Caco-2 (cell line): ENCODE measurements at regions not wholly inside any gene's neighbourhood (a gene's known extent, or its start where the extent isn't known, plus 50 kb on each side); places are given as distances from the start of the nearest gene placed in this dataset.
A peak's percentile ranks its signal among the peaks of the same experiment; 100 is the strongest.

Experiments used
- BruUV-seq: library from RNA; stranded (reverse); fragments of 400-500 nt; replicated peaks from 2 replicates; lab custom pipeline; 2021; lab: Mats Ljungman, UMichigan
- CTCF ChIA-PET: fragments of 300-600 bp; sonication (Branson Sonifier 250); formaldehyde crosslinking; loops from one replicate; lab custom pipeline; 2022; ENCODE audit warnings: antibody characterized with exemption; lab: Charles Lee
- POLR2A ChIA-PET: fragments of 300-600 bp; sonication (Branson Sonifier 250); formaldehyde crosslinking; loops from one replicate; lab custom pipeline; 2022; ENCODE audit warnings: antibody characterized with exemption; lab: Charles Lee
- DNase-seq, 2 experiments: peaks; one replicate each; pipeline versions ENCODE4 v3.0.0 to v3.0.0-alpha.2; 2020 to 2022
- H3K27me3 ChIP-seq: replicated peaks from 2 replicates; pipeline ENCODE4 v1.6.0; 2011; ENCODE audit warnings: low read length; ENCODE audit not compliant: control insufficient read depth, insufficient read depth
- H3K36me3 ChIP-seq: 2 replicates; pipeline ENCODE4 v1.5.1; 2011; ENCODE audit warnings: low read length; ENCODE audit not compliant: control insufficient read depth, insufficient read depth
- H3K4me1 ChIP-seq: fragments of 250-450 bp; sonication (Bioruptor Pico); 2 replicates; pipeline ENCODE4 v1.5.1; 2020; ENCODE audit warnings: mild to moderate bottlenecking
- H3K4me3 ChIP-seq: 2 replicates; pipeline ENCODE4 v1.5.1; 2011; ENCODE audit warnings: low read depth, mild to moderate bottlenecking, control low read depth, low read length
- H3K9me3 ChIP-seq: fragments of 250-450 bp; sonication (Bioruptor Pico); 2 replicates; pipeline ENCODE4 v1.5.1; 2020; ENCODE audit warnings: mild to moderate bottlenecking, moderate library complexity
- H3K27ac Mint-ChIP-seq: one replicate; pipeline ENCODE4 v1.8.0; 2022; ENCODE audit warnings: mixed read lengths; ENCODE audit not compliant: unreplicated experiment
- H3K27me3 Mint-ChIP-seq: one replicate; pipeline ENCODE4 v1.8.0; 2022; ENCODE audit warnings: mixed read lengths; ENCODE audit not compliant: insufficient read depth, unreplicated experiment
- H3K36me3 Mint-ChIP-seq: one replicate; pipeline ENCODE4 v1.8.0; 2022; ENCODE audit warnings: mild to moderate bottlenecking, mixed read lengths; ENCODE audit not compliant: insufficient read depth, unreplicated experiment
- H3K4me1 Mint-ChIP-seq: one replicate; pipeline ENCODE4 v1.8.0; 2022; ENCODE audit warnings: low read depth, mixed read lengths; ENCODE audit not compliant: unreplicated experiment
- H3K4me3 Mint-ChIP-seq: one replicate; pipeline ENCODE4 v1.8.0; 2022; ENCODE audit warnings: mild to moderate bottlenecking, moderate library complexity, mixed read lengths; ENCODE audit not compliant: unreplicated experiment
- H3K9me3 Mint-ChIP-seq: one replicate; pipeline ENCODE4 v1.8.0; 2022; ENCODE audit warnings: mixed read lengths; ENCODE audit not compliant: unreplicated experiment
- intact Hi-C: fragments of 100-400 bp; cut with micrococcal nuclease; formaldehyde crosslinking; loops from one replicate; pipeline ENCODE4 v1.10.0; 2022; ENCODE audit not compliant: unreplicated experiment
- TF ChIP-seq, protein P1 (sequence below), 2 experiments: fragments of 200-600 bp in 1 of 2; IDR thresholded peaks; 1 replicate in 1 of 2; 2 replicates in 1 of 2; pipeline versions ENCODE4 v1.5.1 to v1.8.0; 2011 to 2022; ENCODE audit warnings: antibody characterized with exemption in 1 of 2, control low read depth in 1 of 2, inconsistent platforms in 1 of 2, low read depth in 1 of 2, low read length in 1 of 2, mild to moderate bottlenecking in 1 of 2, moderate library complexity in 1 of 2; ENCODE audit not compliant: insufficient read depth in 1 of 2, severe bottlenecking in 1 of 2, unreplicated experiment in 1 of 2

- H3K27me3 Mint-ChIP-seq, result peaks cover 8% of the 10 kb centered on the region
- POLR2A ChIA-PET, result no interaction called here
- intact Hi-C loops, result loop anchor here (1.0 kb wide), 4 partner anchors 355 to 504 kb away; no protein-coding TSS in a partner anchor
- H3K4me1 Mint-ChIP-seq, result no peaks in the 10 kb centered on the region
- CTCF ChIA-PET, result interaction anchor here (0.7 to 1.0 kb wide), 4 partner anchors 348 to 504 kb away, joined by 3 to 18 read pairs (median 4); no protein-coding TSS in a partner anchor
- no peak overlapping the region for H3K4me3 ChIP-seq
- no peaks in the 10 kb centered on the region for H3K9me3 ChIP-seq
- H3K4me3 Mint-ChIP-seq, result no peak overlapping the region
- H3K9me3 Mint-ChIP-seq, result peaks cover 3% of the 10 kb centered on the region
- H3K27ac Mint-ChIP-seq, result no peak overlapping the region
- H3K36me3 Mint-ChIP-seq, result no peaks in the 10 kb centered on the region
- no peaks in the 10 kb centered on the region for H3K36me3 ChIP-seq
- DNase-seq, result peak in 1 of 2 experiments; percentile 16
- H3K4me1 ChIP-seq, result no peaks in the 10 kb centered on the region
- H3K27me3 ChIP-seq, result no peaks in the 10 kb centered on the region
- TF ChIP-seq, protein P1, sequence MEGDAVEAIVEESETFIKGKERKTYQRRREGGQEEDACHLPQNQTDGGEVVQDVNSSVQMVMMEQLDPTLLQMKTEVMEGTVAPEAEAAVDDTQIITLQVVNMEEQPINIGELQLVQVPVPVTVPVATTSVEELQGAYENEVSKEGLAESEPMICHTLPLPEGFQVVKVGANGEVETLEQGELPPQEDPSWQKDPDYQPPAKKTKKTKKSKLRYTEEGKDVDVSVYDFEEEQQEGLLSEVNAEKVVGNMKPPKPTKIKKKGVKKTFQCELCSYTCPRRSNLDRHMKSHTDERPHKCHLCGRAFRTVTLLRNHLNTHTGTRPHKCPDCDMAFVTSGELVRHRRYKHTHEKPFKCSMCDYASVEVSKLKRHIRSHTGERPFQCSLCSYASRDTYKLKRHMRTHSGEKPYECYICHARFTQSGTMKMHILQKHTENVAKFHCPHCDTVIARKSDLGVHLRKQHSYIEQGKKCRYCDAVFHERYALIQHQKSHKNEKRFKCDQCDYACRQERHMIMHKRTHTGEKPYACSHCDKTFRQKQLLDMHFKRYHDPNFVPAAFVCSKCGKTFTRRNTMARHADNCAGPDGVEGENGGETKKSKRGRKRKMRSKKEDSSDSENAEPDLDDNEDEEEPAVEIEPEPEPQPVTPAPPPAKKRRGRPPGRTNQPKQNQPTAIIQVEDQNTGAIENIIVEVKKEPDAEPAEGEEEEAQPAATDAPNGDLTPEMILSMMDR (IDR thresholded peaks at IDR 0.05; ENCODE audit: insufficient read depth in 1 of 2, low read depth in 1 of 2, low read length in 1 of 2, severe bottlenecking in 1 of 2, unreplicated experiment in 1 of 2), result peak; percentile 29 to 54
- no TSS peak for BruUV-seq
Observed at GRCh38 chr10:90148116-90148855, 446.9 kb downstream of the KIF20B start.

DNA sequence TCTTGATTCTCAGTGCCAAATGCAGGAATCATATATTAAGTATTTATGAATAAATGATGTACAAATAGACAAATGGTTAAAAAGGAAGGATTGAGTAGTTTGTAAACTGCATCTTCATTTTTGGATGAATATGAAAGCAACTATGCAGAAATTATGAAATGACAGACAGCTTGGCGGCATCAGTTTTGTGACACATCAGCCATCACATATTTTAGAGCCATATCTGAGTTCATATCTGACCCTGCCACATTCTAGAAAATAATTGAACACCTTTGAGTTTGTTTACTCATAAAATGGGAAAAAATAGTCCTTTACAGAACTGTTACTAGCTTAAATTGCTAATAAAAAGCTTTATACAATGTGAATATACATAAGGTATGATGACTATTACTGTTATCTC, 448.2 kb downstream of the KIF20B start:
- Mint-ChIP-seq H3K27ac (no peak overlapping the region), H3K4me3 (no peak overlapping the region), H3K4me1 (no peaks in the 10 kb centered on the region), H3K27me3 (peaks cover 5% of the 10 kb centered on the region), H3K36me3 (no peaks in the 10 kb centered on the region), H3K9me3 (no peaks in the 10 kb centered on the region)
- ChIA-PET POLR2A (no interaction called here), CTCF (no interaction called here)
- TF ChIP-seq, protein P1 (IDR thresholded peaks at IDR 0.05; ENCODE audit: insufficient read depth in 1 of 2, low read depth in 1 of 2, low read length in 1 of 2, severe bottlenecking in 1 of 2, unreplicated experiment in 1 of 2), result no peak
- DNase-seq, result no peak
- Histone ChIP-seq H3K27me3 (no peaks in the 10 kb centered on the region), H3K4me1 (no peaks in the 10 kb centered on the region), H3K4me3 (no peak overlapping the region), H3K36me3 (no peaks in the 10 kb centered on the region), H3K9me3 (no peaks in the 10 kb centered on the region)
- intact Hi-C loops, result no loop called here
- BruUV-seq, result no TSS peak

DNA sequence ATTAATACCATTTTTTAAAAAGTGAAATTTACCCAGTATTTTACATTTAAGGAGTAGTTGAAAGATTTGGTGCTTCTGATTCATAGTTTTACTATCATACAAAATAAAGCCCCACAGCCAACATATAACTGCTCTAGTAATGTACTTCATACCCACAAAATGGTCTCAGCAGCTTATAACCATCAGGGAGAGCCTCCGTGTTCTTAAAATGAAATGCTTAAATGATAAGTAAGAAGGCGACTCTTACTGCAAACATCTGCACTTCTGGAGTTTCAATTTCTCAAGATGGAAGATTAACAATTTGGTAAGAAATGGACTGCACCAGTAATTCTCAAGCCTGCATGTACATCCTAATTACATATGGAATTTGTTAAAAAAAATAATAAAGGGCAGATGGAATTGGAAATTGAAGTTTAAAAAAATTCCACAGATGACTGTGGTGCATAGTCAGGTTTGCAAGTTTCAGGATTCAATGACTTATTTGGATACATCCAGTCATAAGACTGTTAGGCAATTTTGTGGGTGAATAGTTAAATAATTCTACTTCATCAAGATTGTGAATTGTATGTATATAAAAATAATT, 461.0 kb downstream of the KIF20B start:
- H3K4me3 Mint-ChIP-seq, result no peak overlapping the region
- Histone ChIP-seq H3K9me3 (no peaks in the 10 kb centered on the region), H3K4me3 (no peak overlapping the region), H3K27me3 (no peaks in the 10 kb centered on the region), H3K36me3 (no peaks in the 10 kb centered on the region), H3K4me1 (no peaks in the 10 kb centered on the region)
- no peaks in the 10 kb centered on the region for H3K27me3 Mint-ChIP-seq
- no TSS peak for BruUV-seq
- H3K27ac Mint-ChIP-seq, result no peak overlapping the region
- H3K36me3 Mint-ChIP-seq, result no peaks in the 10 kb centered on the region
- ChIA-PET CTCF (no interaction called here), POLR2A (no interaction called here)
- H3K4me1 Mint-ChIP-seq, result no peaks in the 10 kb centered on the region
- intact Hi-C loops, result no loop called here
- no peak for DNase-seq
- H3K9me3 Mint-ChIP-seq, result peaks cover 7% of the 10 kb centered on the region
- TF ChIP-seq, protein P1 (IDR thresholded peaks at IDR 0.05; ENCODE audit: insufficient read depth in 1 of 2, low read depth in 1 of 2, low read length in 1 of 2, severe bottlenecking in 1 of 2, unreplicated experiment in 1 of 2), result no peak
